ENCODE measurements at regions not wholly inside any gene's neighbourhood (a gene's known extent, or its start where the extent isn't known, plus 50 kb on each side); places are given as distances from the start of the nearest gene placed in this dataset.

DNA sequence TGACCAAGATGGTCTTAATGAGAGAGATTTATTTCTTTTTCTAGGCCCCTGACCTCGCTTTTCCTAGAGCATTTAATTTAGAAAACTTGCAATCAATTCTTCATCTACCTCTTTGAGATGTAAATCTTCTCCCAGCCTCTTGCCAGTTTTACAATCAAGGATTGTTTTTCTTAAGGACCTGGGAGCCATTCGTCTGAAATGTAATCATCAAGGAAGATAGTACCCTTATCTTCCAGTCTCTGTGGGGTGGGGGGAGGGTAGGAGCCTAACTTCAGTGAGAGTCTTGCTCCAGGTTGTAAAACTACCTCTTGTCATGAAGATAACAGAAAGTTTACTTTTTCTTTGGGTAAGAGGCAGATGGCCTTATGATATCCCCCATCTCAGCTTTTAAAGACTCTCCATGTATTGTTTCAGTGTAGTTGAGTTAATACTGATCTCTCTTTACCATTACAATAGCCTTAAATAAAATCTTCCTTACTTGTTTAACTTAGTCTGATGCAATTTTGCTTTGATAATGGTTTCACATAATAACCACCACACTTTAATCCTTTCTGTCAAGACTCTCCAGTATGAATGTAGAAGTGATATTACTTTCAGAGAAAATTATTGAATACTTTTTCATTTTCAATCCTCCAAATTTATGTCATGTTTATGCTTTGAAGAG, 110.2 kb upstream of the CPHXL start:
- Histone ChIP-seq H3K36me3 (no peaks in the 10 kb centered on the region), H3K4me3 (no peak overlapping the region), H3K27ac (no peak overlapping the region), H3K27me3 (no peaks in the 10 kb centered on the region), H3K4me1 (no peaks in the 10 kb centered on the region), H3K9me3 (no peaks in the 10 kb centered on the region)
- intact Hi-C loops (cut with DNase I), result no loop called here
- TF ChIP-seq CTCF (IDR thresholded peaks at IDR 0.05) (no peak), POLR2AphosphoS5 (IDR thresholded peaks at IDR 0.05; ENCODE audit: insufficient read depth in 1 of 2, low read depth in 1 of 2) (no peak), POLR2A (IDR thresholded peaks at IDR 0.05) (no peak)
- DNase-seq (ENCODE audit: extremely low spot score in 2 of 2), result no peak

DNA sequence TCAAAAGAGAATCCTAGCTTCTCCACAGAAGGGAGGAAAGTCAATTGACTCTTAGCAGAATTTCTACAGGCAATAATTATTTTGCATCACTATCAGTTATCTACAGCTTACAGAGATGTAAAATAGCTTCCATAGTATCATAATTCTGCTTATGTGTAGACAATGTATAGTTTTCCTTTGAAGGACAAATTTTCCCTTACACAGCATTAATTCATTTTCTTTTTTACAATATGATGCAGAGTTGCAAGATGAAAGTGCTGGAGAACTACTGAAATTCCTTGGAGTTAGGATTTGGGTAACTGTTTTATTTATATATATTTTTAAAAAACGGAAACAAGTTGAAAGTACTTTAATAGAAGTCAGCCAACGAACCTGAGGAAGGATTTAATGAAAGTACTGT, 111.0 kb upstream of the CPHXL start:
- Histone ChIP-seq H3K9me3 (no peaks in the 10 kb centered on the region), H3K4me3 (no peak overlapping the region), H3K36me3 (no peaks in the 10 kb centered on the region), H3K4me1 (no peaks in the 10 kb centered on the region), H3K27me3 (no peaks in the 10 kb centered on the region), H3K27ac (no peak overlapping the region)
- DNase-seq (ENCODE audit: extremely low spot score in 2 of 2), result no peak
- TF ChIP-seq CTCF (IDR thresholded peaks at IDR 0.05) (no peak), POLR2A (IDR thresholded peaks at IDR 0.05) (no peak), POLR2AphosphoS5 (IDR thresholded peaks at IDR 0.05; ENCODE audit: insufficient read depth in 1 of 2, low read depth in 1 of 2) (no peak)
- intact Hi-C loops (cut with DNase I), result no loop called here

DNA sequence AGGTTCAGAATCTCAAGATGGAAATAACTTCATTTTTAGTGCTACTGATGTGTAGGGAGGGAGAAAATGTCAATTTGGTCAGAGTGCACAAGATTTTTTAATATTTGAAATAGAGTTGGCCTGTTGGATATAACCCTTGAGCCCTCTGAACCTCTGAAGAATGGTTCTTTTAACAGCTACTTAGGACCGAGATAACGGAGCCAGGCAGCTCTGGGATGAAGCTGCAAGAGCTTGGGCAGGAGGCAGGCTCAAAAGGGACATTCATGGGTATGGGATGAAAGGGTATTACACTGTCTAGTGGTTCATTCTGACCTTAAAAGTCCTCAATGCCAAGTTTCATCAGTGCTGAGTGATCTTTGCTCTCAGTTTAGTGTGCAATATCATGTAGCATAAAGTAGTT, 111.4 kb upstream of the CPHXL start:
- DNase-seq (ENCODE audit: extremely low spot score in 2 of 2), result no peak
- Histone ChIP-seq H3K9me3 (no peaks in the 10 kb centered on the region), H3K27me3 (no peaks in the 10 kb centered on the region), H3K4me3 (no peak overlapping the region), H3K27ac (no peak overlapping the region), H3K36me3 (no peaks in the 10 kb centered on the region), H3K4me1 (no peaks in the 10 kb centered on the region)
- TF ChIP-seq CTCF (IDR thresholded peaks at IDR 0.05) (no peak), POLR2AphosphoS5 (IDR thresholded peaks at IDR 0.05; ENCODE audit: insufficient read depth in 1 of 2, low read depth in 1 of 2) (no peak), POLR2A (IDR thresholded peaks at IDR 0.05) (no peak)
- intact Hi-C loops (cut with DNase I), result no loop called here

- no peaks in the 10 kb centered on the region for H3K36me3 ChIP-seq
- H3K4me3 ChIP-seq, result no peak overlapping the region
- no peak for DNase-seq (ENCODE audit: extremely low spot score in 2 of 2)
- no peaks in the 10 kb centered on the region for H3K4me1 ChIP-seq
- H3K9me3 ChIP-seq, result no peaks in the 10 kb centered on the region
- no peaks in the 10 kb centered on the region for H3K27me3 ChIP-seq
- TF ChIP-seq CTCF (IDR thresholded peaks at IDR 0.05) (no peak), POLR2A (IDR thresholded peaks at IDR 0.05) (no peak), POLR2AphosphoS5 (IDR thresholded peaks at IDR 0.05; ENCODE audit: insufficient read depth in 1 of 2, low read depth in 1 of 2) (no peak)
- no peak overlapping the region for H3K27ac ChIP-seq
- intact Hi-C loops (cut with DNase I), result no loop called here
These were observed 115.2 kb upstream of the CPHXL start for GRCh38 chr16:75841517-75841916.

GRCh38 chr16:75847172-75847571, 120.9 kb upstream of the CPHXL start:
- no peak for TF ChIP-seq CTCF (IDR thresholded peaks at IDR 0.05)
- no peak for TF ChIP-seq POLR2A (IDR thresholded peaks at IDR 0.05)
- TF ChIP-seq POLR2AphosphoS5 (IDR thresholded peaks at IDR 0.05; ENCODE audit: insufficient read depth in 1 of 2, low read depth in 1 of 2), result no peak
- Histone ChIP-seq H3K27ac (no peak overlapping the region), H3K27me3 (no peaks in the 10 kb centered on the region), H3K9me3 (no peaks in the 10 kb centered on the region), H3K4me3 (no peak overlapping the region), H3K36me3 (no peaks in the 10 kb centered on the region), H3K4me1 (no peaks in the 10 kb centered on the region)
- no peak for DNase-seq (ENCODE audit: extremely low spot score in 2 of 2)
- intact Hi-C loops (cut with DNase I), result no loop called here
